SK-N-MC (cell line): ENCODE measurements at regions not wholly inside any gene's neighbourhood (a gene's known extent, or its start where the extent isn't known, plus 50 kb on each side); places are given as distances from the start of the nearest gene placed in this dataset.

Experiments used
- EZH2 ChIP-seq: fragments of 200-600 bp; sonication (generic); IDR thresholded peaks from one replicate; pipeline ENCODE4 v1.6.1; 2017; ENCODE audit warnings: antibody characterized with exemption
- POLR2AphosphoS5 ChIP-seq: IDR thresholded peaks from 2 replicates; pipeline ENCODE4 v1.6.1; 2012; ENCODE audit warnings: mild to moderate bottlenecking, low read depth, low read length, borderline replicate concordance

DNA sequence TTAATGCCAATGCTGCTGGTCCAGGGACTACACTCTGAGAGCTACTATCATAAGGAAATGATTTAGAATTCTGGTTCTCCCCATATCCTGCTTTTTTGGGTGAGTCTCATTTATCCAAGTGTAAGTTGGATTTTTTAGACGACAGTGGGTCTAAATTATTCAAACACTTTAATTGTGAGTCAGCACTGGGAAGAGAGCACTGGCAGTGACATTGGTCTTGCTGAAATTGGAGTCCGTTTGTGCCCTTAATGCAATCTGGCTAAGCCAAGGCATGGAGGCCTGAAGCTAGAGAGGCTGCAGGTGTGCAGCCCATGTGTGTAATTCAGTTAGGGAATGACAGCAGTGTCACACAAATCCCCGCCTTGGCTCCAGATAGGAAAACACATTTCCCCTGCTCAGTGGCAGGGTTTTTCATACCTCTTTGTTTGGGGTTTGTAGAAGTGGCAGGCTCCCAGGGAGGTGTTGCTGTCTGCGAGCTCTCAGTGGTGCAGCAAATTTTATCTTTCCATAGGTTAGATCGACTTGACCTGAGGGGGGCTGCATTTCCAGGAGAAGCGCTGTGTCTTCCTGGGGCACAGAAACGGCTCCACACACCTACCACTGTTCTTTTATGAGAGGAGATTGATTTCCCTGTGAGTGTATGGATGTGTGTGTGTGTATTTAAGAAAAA, 197.7 kb downstream of the CD47 start:
- TF ChIP-seq EZH2 (no peak), POLR2AphosphoS5 (no peak)
